ENCODE measurements at regions not wholly inside any gene's neighbourhood (a gene's known extent, or its start where the extent isn't known, plus 50 kb on each side); places are given as distances from the start of the nearest gene placed in this dataset.

GRCh38 chr13:86383151-86383550 lies 583.9 kb upstream of the SLITRK6 start:
- Histone ChIP-seq H3K27ac (no peak overlapping the region), H3K4me1 (no peaks in the 10 kb centered on the region), H3K27me3 (no peaks in the 10 kb centered on the region), H3K4me3 (no peak overlapping the region), H3K9me3 (replicated peaks) (no peaks in the 10 kb centered on the region), H3K36me3 (no peaks in the 10 kb centered on the region)
- DNase-seq = peak in 1 of 2 experiments; percentile 2

GRCh38 chr13:86383561-86383960 lies 584.3 kb upstream of the SLITRK6 start:
- Histone ChIP-seq H3K36me3 (no peaks in the 10 kb centered on the region), H3K9me3 (replicated peaks) (no peaks in the 10 kb centered on the region), H3K4me1 (no peaks in the 10 kb centered on the region), H3K4me3 (no peak overlapping the region), H3K27ac (no peak overlapping the region), H3K27me3 (no peaks in the 10 kb centered on the region)
- no peak for DNase-seq

DNA sequence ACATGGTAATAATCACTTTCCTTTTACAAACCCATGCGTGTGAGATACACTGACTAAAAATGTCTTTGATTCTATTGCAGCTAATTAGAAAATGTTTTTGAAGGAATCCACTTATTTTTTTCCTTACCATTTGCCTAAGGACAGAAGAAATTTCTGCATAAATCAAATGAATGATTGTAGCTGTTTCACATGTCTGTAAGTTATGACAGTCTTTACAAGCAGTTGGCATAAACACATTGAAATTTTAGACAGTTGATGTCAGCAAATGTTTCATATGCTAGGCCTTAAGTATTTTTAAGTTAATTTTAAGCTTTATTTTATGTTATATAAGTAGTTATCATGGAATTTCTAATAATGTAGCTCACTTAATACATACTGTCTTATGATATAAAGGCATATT lies 598.4 kb upstream of the SLITRK6 start:
- Histone ChIP-seq H3K36me3 (no peaks in the 10 kb centered on the region), H3K27ac (no peak overlapping the region), H3K9me3 (replicated peaks) (no peaks in the 10 kb centered on the region), H3K27me3 (no peaks in the 10 kb centered on the region), H3K4me1 (no peaks in the 10 kb centered on the region), H3K4me3 (no peak overlapping the region)
- no peak for DNase-seq

DNA sequence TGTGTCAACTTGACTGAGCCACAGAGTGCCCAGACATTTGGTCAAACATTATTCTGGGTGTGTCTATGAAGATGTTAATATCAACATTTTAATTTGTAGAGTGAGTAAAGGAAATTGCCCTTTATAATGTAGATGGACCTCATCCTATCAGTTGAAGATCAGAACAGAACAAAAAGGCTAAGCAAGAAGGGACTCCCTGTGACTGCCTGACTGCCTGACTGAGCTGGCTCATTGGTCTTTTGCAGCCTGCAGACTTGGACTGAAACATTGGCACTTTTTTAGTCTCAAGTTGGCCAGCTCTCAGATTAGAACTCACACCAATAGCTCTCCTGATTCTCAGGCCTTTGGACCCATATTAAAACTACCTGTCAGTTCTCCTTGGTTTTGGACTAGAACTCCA lies 600.4 kb upstream of the SLITRK6 start:
- no peak for DNase-seq
- H3K27me3 ChIP-seq = no peaks in the 10 kb centered on the region
- no peak overlapping the region for H3K27ac ChIP-seq

GRCh38 chr13:86402500-86402899 lies 603.3 kb upstream of the SLITRK6 start:
- H3K27me3 ChIP-seq = no peaks in the 10 kb centered on the region
- no peak overlapping the region for H3K27ac ChIP-seq
- no peaks in the 10 kb centered on the region for H3K4me1 ChIP-seq
- no peaks in the 10 kb centered on the region for H3K9me3 ChIP-seq (replicated peaks)
- H3K4me3 ChIP-seq = no peak overlapping the region
- DNase-seq = no peak
- no peaks in the 10 kb centered on the region for H3K36me3 ChIP-seq

More for the DNA sequence above, 600.4 kb upstream of the SLITRK6 start:
- Histone ChIP-seq H3K36me3 (no peaks in the 10 kb centered on the region), H3K9me3 (replicated peaks) (no peaks in the 10 kb centered on the region), H3K4me1 (no peaks in the 10 kb centered on the region), H3K4me3 (no peak overlapping the region)

DNA sequence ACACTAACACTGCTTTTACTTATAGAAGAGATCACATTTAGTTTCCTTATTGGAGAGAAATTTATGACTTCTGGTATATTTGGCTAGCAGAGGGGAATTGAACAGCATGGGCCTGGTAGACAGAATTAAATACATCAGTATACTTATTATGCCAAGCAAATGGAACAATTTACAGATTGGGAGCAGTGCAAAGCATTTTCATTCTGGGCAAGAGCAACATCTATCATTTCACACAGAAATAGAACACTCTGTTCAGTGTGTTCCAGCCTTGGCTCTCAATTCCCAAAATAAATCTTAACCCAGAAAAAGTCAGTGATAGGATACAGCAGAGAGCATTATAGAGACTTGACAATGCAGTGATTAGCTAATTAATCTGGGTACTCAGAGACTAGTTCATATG lies 604.0 kb upstream of the SLITRK6 start:
- H3K9me3 ChIP-seq (replicated peaks) = no peaks in the 10 kb centered on the region
- no peak overlapping the region for H3K4me3 ChIP-seq
- H3K4me1 ChIP-seq = no peaks in the 10 kb centered on the region
- no peak overlapping the region for H3K27ac ChIP-seq
- DNase-seq = no peak
- no peaks in the 10 kb centered on the region for H3K27me3 ChIP-seq
- H3K36me3 ChIP-seq = no peaks in the 10 kb centered on the region

DNA sequence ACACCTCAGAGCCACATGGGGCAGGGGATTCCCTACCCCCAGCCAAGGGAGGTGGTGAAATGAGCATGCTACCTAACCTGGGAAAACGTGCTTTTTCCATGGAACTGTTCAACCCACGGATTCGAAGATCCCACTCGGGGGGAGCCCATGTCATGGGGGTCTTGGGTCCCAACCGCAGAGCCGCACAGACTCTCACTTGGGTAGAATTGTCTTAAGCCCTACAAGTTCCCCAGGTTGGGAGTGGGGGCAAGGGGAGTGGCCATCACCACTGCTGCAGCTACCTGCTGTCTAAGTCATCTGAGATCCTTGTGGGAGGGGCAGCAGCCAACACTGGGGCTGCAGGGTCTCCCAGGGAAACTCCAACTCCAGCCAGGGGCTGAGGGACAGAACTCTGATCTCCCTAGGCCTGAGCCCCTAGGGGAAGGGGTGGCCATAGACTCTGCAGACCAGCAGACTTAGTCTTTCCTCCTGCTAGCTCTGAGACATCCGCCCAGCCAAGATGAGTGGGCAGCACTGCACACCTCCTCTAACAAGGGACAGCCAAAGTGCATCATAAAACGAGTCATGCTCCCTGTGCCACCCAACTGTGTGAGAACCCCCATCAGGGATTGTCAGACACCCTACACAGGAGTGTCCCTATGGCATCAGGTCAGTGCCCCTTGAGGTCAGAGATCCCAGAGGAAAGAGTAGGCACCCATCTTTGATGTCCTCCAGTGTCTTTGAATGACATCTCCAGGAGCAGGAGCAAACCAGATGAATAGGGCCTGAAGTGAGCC lies 610.4 kb upstream of the SLITRK6 start:
- Histone ChIP-seq H3K4me3 (no peak overlapping the region), H3K4me1 (no peaks in the 10 kb centered on the region), H3K27ac (no peak overlapping the region), H3K27me3 (no peaks in the 10 kb centered on the region), H3K9me3 (replicated peaks) (no peaks in the 10 kb centered on the region), H3K36me3 (no peaks in the 10 kb centered on the region)
- no peak for DNase-seq

GRCh38 chr13:86425170-86425815 lies 626.1 kb upstream of the SLITRK6 start:
- no peaks in the 10 kb centered on the region for H3K9me3 ChIP-seq (replicated peaks)
- H3K27me3 ChIP-seq = no peaks in the 10 kb centered on the region
- DNase-seq = no peak

GRCh38 chr13:86426437-86426836 lies 627.2 kb upstream of the SLITRK6 start:
- Histone ChIP-seq H3K36me3 (no peaks in the 10 kb centered on the region), H3K9me3 (replicated peaks) (no peaks in the 10 kb centered on the region), H3K27ac (no peak overlapping the region), H3K4me1 (no peaks in the 10 kb centered on the region), H3K4me3 (no peak overlapping the region), H3K27me3 (no peaks in the 10 kb centered on the region)
- DNase-seq = no peak

More at GRCh38 chr13:86425170-86425815, 626.1 kb upstream of the SLITRK6 start:
- no peak overlapping the region for H3K4me3 ChIP-seq
- no peaks in the 10 kb centered on the region for H3K36me3 ChIP-seq
- no peaks in the 10 kb centered on the region for H3K4me1 ChIP-seq
- H3K27ac ChIP-seq = no peak overlapping the region

DNA sequence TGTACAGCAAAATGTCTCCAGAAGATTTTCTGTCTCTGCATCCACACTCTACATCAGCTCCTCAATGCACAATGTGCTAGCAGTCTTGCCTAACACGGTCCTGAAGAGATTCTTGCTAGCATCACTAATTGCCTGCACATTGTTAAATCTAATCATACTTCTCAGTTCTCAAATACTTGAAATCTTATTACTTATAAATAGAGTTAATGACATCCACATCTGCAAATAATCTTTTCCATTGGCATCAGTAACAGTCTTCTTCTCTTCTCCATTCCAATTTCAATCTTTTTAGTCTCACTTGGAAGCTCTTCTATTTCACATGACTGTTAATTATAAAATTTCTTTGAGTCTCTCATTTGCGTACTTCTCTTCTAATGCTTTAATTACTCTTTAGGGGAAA lies 630.5 kb upstream of the SLITRK6 start:
- H3K27me3 ChIP-seq = no peaks in the 10 kb centered on the region
- no peaks in the 10 kb centered on the region for H3K9me3 ChIP-seq (replicated peaks)
- DNase-seq = no peak
- no peak overlapping the region for H3K4me3 ChIP-seq
- no peaks in the 10 kb centered on the region for H3K4me1 ChIP-seq
- H3K36me3 ChIP-seq = no peaks in the 10 kb centered on the region
- H3K27ac ChIP-seq = no peak overlapping the region

DNA sequence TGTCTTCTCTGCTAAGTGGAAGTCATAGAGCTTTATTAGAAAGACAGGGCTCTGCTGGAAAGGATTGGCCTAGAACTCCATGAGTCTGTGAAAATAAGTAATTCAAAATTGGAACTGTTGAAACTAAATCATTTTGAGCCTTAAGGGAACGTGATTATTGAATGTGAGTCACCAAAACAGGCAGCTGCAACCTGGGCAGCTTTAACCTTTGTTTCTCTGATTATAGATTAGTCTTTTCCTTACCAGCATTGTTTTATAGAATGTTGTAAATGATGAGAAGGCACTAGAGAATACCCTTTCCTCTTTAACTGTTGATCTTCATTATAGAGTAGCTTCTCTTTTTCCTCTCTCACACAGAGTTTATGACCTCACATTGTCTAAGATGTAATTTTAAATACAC lies 638.8 kb upstream of the SLITRK6 start:
- Histone ChIP-seq H3K27me3 (no peaks in the 10 kb centered on the region), H3K36me3 (no peaks in the 10 kb centered on the region), H3K4me3 (no peak overlapping the region), H3K4me1 (no peaks in the 10 kb centered on the region), H3K9me3 (replicated peaks) (no peaks in the 10 kb centered on the region), H3K27ac (no peak overlapping the region)
- peak; percentile 1 to 11 for DNase-seq

DNA sequence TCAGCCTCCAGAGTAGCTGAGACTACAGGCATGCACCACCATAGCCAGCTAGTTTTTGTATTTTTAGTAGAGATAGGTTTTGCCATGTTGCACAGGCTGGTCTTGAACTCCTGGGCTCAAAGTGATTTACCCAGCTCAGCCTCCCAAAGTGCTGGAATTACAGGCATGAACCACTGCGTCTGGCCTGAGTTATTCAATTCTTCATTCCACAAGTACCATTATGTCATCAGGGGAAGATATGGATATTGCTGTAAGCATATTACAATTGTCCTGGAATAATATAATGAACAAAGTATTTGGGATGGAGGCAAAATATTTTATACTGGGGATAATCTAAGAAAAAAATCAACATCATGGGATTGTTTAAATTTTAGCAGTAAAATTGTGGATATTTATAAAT lies 646.0 kb upstream of the SLITRK6 start:
- Histone ChIP-seq H3K4me1 (no peaks in the 10 kb centered on the region), H3K4me3 (no peak overlapping the region)
- no peak for DNase-seq

DNA sequence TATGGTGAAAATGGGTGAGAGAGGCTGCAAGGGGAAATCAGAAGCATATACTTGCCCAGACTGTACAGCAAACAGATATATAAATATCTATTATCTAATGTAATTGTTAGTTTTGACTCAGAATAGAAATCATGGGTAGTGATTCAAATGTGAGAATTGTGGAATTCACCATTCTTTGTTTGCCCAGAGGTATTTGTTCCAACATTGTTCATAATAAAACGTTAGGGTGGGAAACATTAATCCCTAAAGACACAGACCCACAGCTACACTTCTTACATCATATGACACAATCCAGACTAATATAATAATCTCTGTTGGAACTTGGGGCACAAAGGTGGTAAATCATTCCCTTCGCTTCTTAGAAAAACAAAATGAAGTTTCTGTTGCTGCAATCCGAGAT lies 646.5 kb upstream of the SLITRK6 start:
- H3K9me3 ChIP-seq (replicated peaks) = no peaks in the 10 kb centered on the region
- no peaks in the 10 kb centered on the region for H3K36me3 ChIP-seq
- no peaks in the 10 kb centered on the region for H3K4me1 ChIP-seq
- no peak overlapping the region for H3K27ac ChIP-seq
- no peak for DNase-seq
- H3K4me3 ChIP-seq = no peak overlapping the region
- H3K27me3 ChIP-seq = no peaks in the 10 kb centered on the region

More for the DNA sequence above, 646.0 kb upstream of the SLITRK6 start:
- H3K27ac ChIP-seq = no peak overlapping the region
- no peaks in the 10 kb centered on the region for H3K36me3 ChIP-seq
- no peaks in the 10 kb centered on the region for H3K27me3 ChIP-seq
- H3K9me3 ChIP-seq (replicated peaks) = no peaks in the 10 kb centered on the region

DNA sequence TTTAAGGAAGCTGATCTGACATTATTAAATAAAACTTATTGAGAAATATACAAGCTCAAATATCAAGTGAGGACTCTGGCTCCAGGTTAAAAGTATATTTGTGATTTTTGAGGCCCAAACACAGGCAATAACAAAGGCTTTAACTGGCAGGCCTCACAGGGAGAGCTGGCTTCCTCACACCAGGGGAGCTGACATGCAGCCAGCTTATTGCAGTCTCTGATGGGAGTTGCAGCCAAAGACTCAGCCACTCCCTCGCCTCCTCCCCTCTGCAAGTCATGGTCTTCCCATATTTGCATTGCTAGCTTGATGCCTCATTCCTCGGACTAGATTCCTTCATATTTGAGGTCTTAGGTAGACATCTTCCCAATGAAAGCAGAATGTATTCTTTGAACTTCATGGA lies 647.1 kb upstream of the SLITRK6 start:
- no peak overlapping the region for H3K27ac ChIP-seq
- no peaks in the 10 kb centered on the region for H3K9me3 ChIP-seq (replicated peaks)
- no peak overlapping the region for H3K4me3 ChIP-seq
- H3K27me3 ChIP-seq = no peaks in the 10 kb centered on the region
- DNase-seq = no peak
- H3K36me3 ChIP-seq = no peaks in the 10 kb centered on the region
- no peaks in the 10 kb centered on the region for H3K4me1 ChIP-seq

GRCh38 chr13:86447479-86447878 lies 648.3 kb upstream of the SLITRK6 start:
- Histone ChIP-seq H3K4me1 (no peaks in the 10 kb centered on the region), H3K9me3 (replicated peaks) (no peaks in the 10 kb centered on the region), H3K27me3 (no peaks in the 10 kb centered on the region), H3K4me3 (no peak overlapping the region), H3K27ac (no peak overlapping the region), H3K36me3 (no peaks in the 10 kb centered on the region)
- DNase-seq = no peak

- Histone ChIP-seq H3K27me3 (no peaks in the 10 kb centered on the region), H3K36me3 (no peaks in the 10 kb centered on the region), H3K4me1 (no peaks in the 10 kb centered on the region), H3K27ac (no peak overlapping the region), H3K4me3 (no peak overlapping the region), H3K9me3 (replicated peaks) (no peaks in the 10 kb centered on the region)
- DNase-seq = no peak
These were observed 662.8 kb upstream of the SLITRK6 start for GRCh38 chr13:86462011-86462410.

All from SJCRH30 (cell line).